ENCODE measurements at regions not wholly inside any gene's neighbourhood (a gene's known extent, or its start where the extent isn't known, plus 50 kb on each side); places are given as distances from the start of the nearest gene placed in this dataset.

DNA sequence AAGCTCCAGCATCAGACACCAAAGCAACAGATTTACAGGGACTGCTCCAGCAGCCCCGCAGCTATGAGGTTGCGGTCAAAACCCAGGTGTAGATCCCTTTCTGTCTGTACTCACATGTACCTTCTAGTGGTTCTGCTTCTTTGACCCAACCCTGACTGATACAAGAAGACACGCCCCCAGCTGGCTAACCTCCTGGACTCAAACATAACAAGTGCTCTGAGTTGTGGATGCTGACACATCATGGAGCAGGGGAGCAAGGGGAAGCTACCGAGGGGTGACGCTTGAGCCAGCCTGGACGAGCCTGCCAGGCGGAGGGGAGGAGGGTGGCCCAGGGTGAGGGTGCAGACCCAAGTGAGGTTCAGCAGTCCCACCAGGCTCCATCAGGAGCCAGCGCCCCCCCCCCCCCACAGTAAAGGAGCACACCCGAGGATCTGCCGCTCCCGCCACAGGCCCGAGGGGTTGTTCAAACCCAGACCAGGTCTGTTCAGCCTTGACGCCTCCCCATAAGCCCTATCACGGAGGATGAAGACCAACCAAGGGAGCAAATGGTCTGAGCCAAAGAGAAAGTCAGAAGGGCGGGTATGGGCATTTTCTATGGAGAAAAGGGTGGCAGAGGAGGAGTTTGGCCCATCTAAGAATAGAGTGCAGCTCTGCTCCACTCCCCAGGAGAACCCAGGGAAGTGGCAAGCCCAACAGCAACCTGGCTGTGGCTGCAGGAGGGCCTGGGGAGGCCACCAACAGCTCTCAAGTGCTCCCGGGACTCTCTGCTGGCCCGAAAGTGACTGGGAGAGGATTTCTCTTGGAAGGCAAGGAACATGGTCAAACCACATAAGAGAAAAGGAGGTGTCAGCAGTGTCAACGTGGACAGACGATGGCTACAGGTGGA, 229.4 kb downstream of the BCL11B start:
- Histone ChIP-seq H3K4me2 (ENCODE audit: low read depth, low read length) (no peak overlapping the region), H4K20me1 (ENCODE audit: insufficient read depth, low read length) (no peaks in the 10 kb centered on the region), H3K36me3 (replicated peaks in 1 of 2; ENCODE audit: control insufficient read depth in 1 of 2, insufficient read depth in 2 of 2, low read length in 2 of 2) (no peaks in the 10 kb centered on the region), H3K4me3 (replicated peaks in 1 of 3; ENCODE audit: insufficient read depth in 1 of 3, low read depth in 2 of 3, low read length in 3 of 3) (no peak overlapping the region), H3K79me2 (ENCODE audit: insufficient read depth, low read length) (no peaks in the 10 kb centered on the region), H2AFZ (ENCODE audit: low read length) (no peak overlapping the region), H3K9me3 (ENCODE audit: low read length) (no peaks in the 10 kb centered on the region), H3K27me3 (ENCODE audit: control insufficient read depth in 1 of 2, insufficient read depth in 2 of 2, low read length in 2 of 2) (peaks cover 0 to 14% of the 10 kb centered on the region in 2 experiments; a peak in 2 of 5 replicates), H3K4me1 (ENCODE audit: insufficient read depth, low read length) (no peaks in the 10 kb centered on the region), H3K9ac (ENCODE audit: insufficient read depth, low read depth, low read length) (no peak overlapping the region), H3K27ac (ENCODE audit: extremely low read length, insufficient read depth, low read length) (no peak overlapping the region)
- intact Hi-C loops (cut with micrococcal nuclease; ENCODE audit: unreplicated experiment): no loop called here
- FAIRE-seq: no peak
- ATAC-seq: no peak
- 40% methylated on average over 10 of the region's 19 CpGs for WGBS (ENCODE audit: low lambda C conversion rate)
- CTCF ChIA-PET (ENCODE audit: low intra/inter-chr PET ratio, low total read pairs): no interaction called here
- no TSS peak for BruUV-seq (replicated peaks)
- DNase-seq (ENCODE audit: low spot score): no peak
- in situ Hi-C loops (cut with HindIII; ENCODE audit: extremely low pct_ligation_motif_present, low pct_unique_long_range_greater_than_20kb): no loop called here
- POLR2A ChIA-PET: no interaction called here
- TF ChIP-seq MYC (CRISPR knock-in tag; IDR thresholded peaks at IDR 0.05; ENCODE audit: borderline replicate concordance) (no peak), KLF9 (CRISPR knock-in tag; IDR thresholded peaks at IDR 0.05; ENCODE audit: low read depth) (no peak), SRSF1 (optimal IDR thresholded peaks at IDR 0.05; ENCODE audit: low read depth, low read length) (no peak), MYNN (CRISPR knock-in tag; IDR thresholded peaks at IDR 0.05; ENCODE audit: low read depth) (no peak), ZNF326 (CRISPR knock-in tag; IDR thresholded peaks at IDR 0.05; ENCODE audit: borderline replicate concordance) (no peak)

DNA sequence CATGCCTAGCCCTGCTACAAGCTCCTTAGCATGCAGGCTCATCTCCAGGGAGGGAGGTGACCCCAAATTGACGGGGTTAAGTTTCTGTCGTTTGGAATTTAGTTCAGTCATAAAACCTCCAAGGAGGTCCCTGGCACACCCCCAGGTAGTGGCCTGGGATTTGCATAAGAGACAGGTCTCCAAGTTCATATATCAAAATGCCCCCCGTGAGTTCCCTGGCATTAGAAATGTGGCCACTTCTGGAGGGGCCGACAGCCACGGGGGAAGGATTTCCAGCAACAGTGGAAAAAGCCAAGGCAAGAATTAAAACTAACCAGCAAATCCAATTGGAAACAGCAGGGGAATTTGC, 228.8 kb downstream of the BCL11B start:
- Histone ChIP-seq H3K4me3 (replicated peaks in 1 of 3; ENCODE audit: insufficient read depth in 1 of 3, low read depth in 2 of 3, low read length in 3 of 3) (no peak overlapping the region), H2AFZ (ENCODE audit: low read length) (no peak overlapping the region), H3K79me2 (ENCODE audit: insufficient read depth, low read length) (no peaks in the 10 kb centered on the region), H3K9me3 (ENCODE audit: low read length) (no peaks in the 10 kb centered on the region), H4K20me1 (ENCODE audit: insufficient read depth, low read length) (no peaks in the 10 kb centered on the region), H3K4me2 (ENCODE audit: low read depth, low read length) (no peak overlapping the region), H3K36me3 (replicated peaks in 1 of 2; ENCODE audit: control insufficient read depth in 1 of 2, insufficient read depth in 2 of 2, low read length in 2 of 2) (no peaks in the 10 kb centered on the region), H3K27me3 (ENCODE audit: control insufficient read depth in 1 of 2, insufficient read depth in 2 of 2, low read length in 2 of 2) (peaks cover 0 to 14% of the 10 kb centered on the region in 2 experiments; a peak in 2 of 5 replicates), H3K27ac (ENCODE audit: extremely low read length, insufficient read depth, low read length) (no peak overlapping the region), H3K4me1 (ENCODE audit: insufficient read depth, low read length) (no peaks in the 10 kb centered on the region), H3K9ac (ENCODE audit: insufficient read depth, low read depth, low read length) (no peak overlapping the region)
- FAIRE-seq (no peak), DNase-seq (ENCODE audit: low spot score) (no peak), ATAC-seq (no peak)
- ChIA-PET CTCF (ENCODE audit: low intra/inter-chr PET ratio, low total read pairs) (no interaction called here), POLR2A (no interaction called here)
- no peak for TF ChIP-seq RARG (CRISPR knock-in tag; IDR thresholded peaks at IDR 0.05; ENCODE audit: low read depth)
- no peak for TF ChIP-seq ZNF17 (CRISPR knock-in tag; IDR thresholded peaks at IDR 0.05)
- intact Hi-C loops (cut with micrococcal nuclease; ENCODE audit: unreplicated experiment): no loop called here
- 0% methylated on average over 5 of the region's 5 CpGs for WGBS (ENCODE audit: low lambda C conversion rate)
- in situ Hi-C loops (cut with HindIII; ENCODE audit: extremely low pct_ligation_motif_present, low pct_unique_long_range_greater_than_20kb): no loop called here
- no TSS peak for BruUV-seq (replicated peaks)

Measured in HepG2 (cell line).